Keratinocyte (primary cell): ENCODE measurements at regions not wholly inside any gene's neighbourhood (a gene's known extent, or its start where the extent isn't known, plus 50 kb on each side); places are given as distances from the start of the nearest gene placed in this dataset.

ENCODE experiments used
- DNase-seq: peaks from one replicate; pipeline ENCODE4 v3.0.0-alpha.2; 2011; ENCODE audit warnings: low read depth, missing footprints, low spot score
- FAIRE-seq: peaks from 2 replicates; lab custom pipeline; 2011; peaks lifted over from hg19 to GRCh38; lab: Jason Lieb, UNC
- H2AFZ ChIP-seq: 2 replicates; pipeline ENCODE4 v1.6.0; 2012; ENCODE audit warnings: low read length, control low read depth, inconsistent platforms; ENCODE audit not compliant: control insufficient read depth
- H3K27ac ChIP-seq: 2 replicates; pipeline ENCODE4 v1.5.1; 2011; ENCODE audit warnings: low read length; ENCODE audit not compliant: control insufficient read depth, insufficient read depth
- H3K27me3 ChIP-seq: 3 replicates; pipeline ENCODE4 v1.6.0; 2011; ENCODE audit warnings: low read length; ENCODE audit not compliant: control insufficient read depth, insufficient read depth; ENCODE audit errors: extremely low read depth
- H3K36me3 ChIP-seq, 2 experiments: 2 replicates in 1 of 2; 3 replicates in 1 of 2; pipeline ENCODE4 v1.5.1; 2011; ENCODE audit warnings: low read length in 2 of 2, mild to moderate bottlenecking in 1 of 2; ENCODE audit not compliant: control insufficient read depth in 2 of 2, insufficient read depth in 2 of 2; ENCODE audit errors: extremely low read depth in 1 of 2
- H3K4me1 ChIP-seq: 3 replicates; pipeline ENCODE4 v1.5.1; 2011; ENCODE audit warnings: low read length; ENCODE audit not compliant: control insufficient read depth, insufficient read depth; ENCODE audit errors: extremely low read depth
- H3K4me2 ChIP-seq: 3 replicates; pipeline ENCODE4 v1.6.0; 2011; ENCODE audit warnings: low read depth, low read length; ENCODE audit not compliant: control insufficient read depth, insufficient read depth; ENCODE audit errors: extremely low read depth
- H3K4me3 ChIP-seq, 3 experiments: fragments of 200-600 bp in 1 of 3; sonication (generic) in 1 of 3; 2 replicates in 2 of 3; 3 replicates in 1 of 3; pipeline ENCODE4 v1.5.1; 2011 to 2016; ENCODE audit warnings: low read length in 3 of 3, mild to moderate bottlenecking in 3 of 3, control low read depth in 2 of 3, inconsistent platforms in 1 of 3, low read depth in 1 of 3, mixed read lengths in 1 of 3, mixed run types in 1 of 3, moderate library complexity in 1 of 3; ENCODE audit not compliant: control insufficient read depth in 2 of 3, insufficient read depth in 2 of 3; ENCODE audit errors: extremely low read depth in 1 of 3
- H3K79me2 ChIP-seq: 2 replicates; pipeline ENCODE4 v1.6.0; 2012; ENCODE audit warnings: low read length; ENCODE audit not compliant: control insufficient read depth, insufficient read depth
- H3K9ac ChIP-seq: 3 replicates; pipeline ENCODE4 v1.6.0; 2011; ENCODE audit warnings: low read length; ENCODE audit not compliant: control insufficient read depth, insufficient read depth; ENCODE audit errors: extremely low read depth
- H3K9me1 ChIP-seq: 3 replicates; pipeline ENCODE4 v1.6.0; 2011; ENCODE audit warnings: low read length; ENCODE audit not compliant: control insufficient read depth, insufficient read depth; ENCODE audit errors: extremely low read depth
- H3K9me3 ChIP-seq: 2 replicates; pipeline ENCODE4 v1.5.1; 2012; ENCODE audit warnings: low read depth, low read length; ENCODE audit not compliant: control insufficient read depth
- H4K20me1 ChIP-seq: 3 replicates; pipeline ENCODE4 v1.6.0; 2011; ENCODE audit warnings: low read length; ENCODE audit not compliant: control insufficient read depth, insufficient read depth; ENCODE audit errors: extremely low read depth
- EZH2 ChIP-seq: IDR thresholded peaks from one replicate; pipeline ENCODE4 v1.6.1; 2012; ENCODE audit warnings: inconsistent platforms, mild to moderate bottlenecking, low read length, moderate library complexity
- dilution Hi-C: fragments of 300-500 bp; cut with MboI; formaldehyde crosslinking; loops from one replicate; pipeline ENCODE4 v1.7.0; 2020; ENCODE audit warnings: low sequenced_read_pairs; ENCODE audit not compliant: extremely low pct_ligation_motif_present
- TF ChIP-seq, protein P1 (sequence below), 3 experiments: IDR thresholded peaks in 1 of 3; conservative IDR thresholded peaks in 1 of 3; optimal IDR thresholded peaks in 1 of 3; 2 replicates in 2 of 3; 3 replicates in 1 of 3; pipeline versions ENCODE3 to v1.5.1; 2011; ENCODE audit warnings: low read length in 3 of 3, mild to moderate bottlenecking in 3 of 3, moderate library complexity in 2 of 3, control low read depth in 1 of 3, inconsistent platforms in 1 of 3; ENCODE audit not compliant: insufficient read depth in 2 of 3; ENCODE audit errors: extremely low read depth in 1 of 3

DNA sequence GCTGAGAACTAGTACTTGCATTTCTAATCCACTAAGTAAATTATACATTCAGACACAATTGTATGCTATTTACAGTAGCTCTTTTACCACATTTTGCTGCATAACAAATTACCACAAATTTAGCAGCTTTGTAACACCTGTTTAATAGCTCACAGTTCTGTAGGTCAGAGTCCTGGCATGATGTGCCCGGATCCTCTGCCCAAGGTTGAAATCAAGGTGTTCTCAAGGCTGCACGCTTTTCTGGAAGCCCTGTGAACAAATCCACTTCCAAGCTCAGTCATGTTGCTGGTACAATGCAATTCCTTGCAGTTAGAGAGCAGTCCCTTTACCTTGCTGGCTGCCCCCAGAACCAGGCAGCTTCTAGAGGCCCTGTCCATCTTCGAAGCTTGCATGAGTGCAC, 716.0 kb downstream of the HACE1 start:
- H3K4me3 ChIP-seq = no peak overlapping the region

DNA sequence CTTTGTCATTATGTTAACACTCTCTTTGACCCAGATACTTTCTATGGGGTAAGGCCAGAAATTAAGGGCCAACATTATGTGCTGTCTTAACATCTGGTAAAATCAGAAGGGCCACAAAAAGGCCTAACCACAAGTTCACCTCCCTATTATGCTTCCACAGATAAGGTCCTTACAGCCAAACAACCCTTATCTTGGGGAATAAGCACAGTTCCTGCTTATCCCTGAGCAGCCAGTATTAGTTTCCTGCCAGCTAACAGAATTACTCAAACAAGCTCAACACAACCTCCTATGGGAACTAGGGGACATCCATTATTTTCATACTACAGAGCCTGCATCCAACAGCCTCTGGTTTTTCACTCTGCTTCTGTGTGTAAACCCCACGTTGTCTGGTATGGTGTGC, 724.8 kb downstream of the HACE1 start:
- FAIRE-seq = no peak
- dilution Hi-C loops = no loop called here
- H3K9me3 ChIP-seq = no peaks in the 10 kb centered on the region

More for the DNA sequence above, 716.0 kb downstream of the HACE1 start:
- no peak for DNase-seq
- Histone ChIP-seq H3K27me3 (no peaks in the 10 kb centered on the region), H3K4me1 (no peaks in the 10 kb centered on the region), H3K36me3 (no peaks in the 10 kb centered on the region), H4K20me1 (no peaks in the 10 kb centered on the region), H3K9me1 (no peaks in the 10 kb centered on the region), H2AFZ (no peak overlapping the region), H3K4me2 (no peak overlapping the region), H3K9me3 (no peaks in the 10 kb centered on the region), H3K27ac (no peak overlapping the region), H3K79me2 (no peaks in the 10 kb centered on the region), H3K9ac (no peak overlapping the region)
- TF ChIP-seq EZH2 = no peak
- TF ChIP-seq, protein P1, sequence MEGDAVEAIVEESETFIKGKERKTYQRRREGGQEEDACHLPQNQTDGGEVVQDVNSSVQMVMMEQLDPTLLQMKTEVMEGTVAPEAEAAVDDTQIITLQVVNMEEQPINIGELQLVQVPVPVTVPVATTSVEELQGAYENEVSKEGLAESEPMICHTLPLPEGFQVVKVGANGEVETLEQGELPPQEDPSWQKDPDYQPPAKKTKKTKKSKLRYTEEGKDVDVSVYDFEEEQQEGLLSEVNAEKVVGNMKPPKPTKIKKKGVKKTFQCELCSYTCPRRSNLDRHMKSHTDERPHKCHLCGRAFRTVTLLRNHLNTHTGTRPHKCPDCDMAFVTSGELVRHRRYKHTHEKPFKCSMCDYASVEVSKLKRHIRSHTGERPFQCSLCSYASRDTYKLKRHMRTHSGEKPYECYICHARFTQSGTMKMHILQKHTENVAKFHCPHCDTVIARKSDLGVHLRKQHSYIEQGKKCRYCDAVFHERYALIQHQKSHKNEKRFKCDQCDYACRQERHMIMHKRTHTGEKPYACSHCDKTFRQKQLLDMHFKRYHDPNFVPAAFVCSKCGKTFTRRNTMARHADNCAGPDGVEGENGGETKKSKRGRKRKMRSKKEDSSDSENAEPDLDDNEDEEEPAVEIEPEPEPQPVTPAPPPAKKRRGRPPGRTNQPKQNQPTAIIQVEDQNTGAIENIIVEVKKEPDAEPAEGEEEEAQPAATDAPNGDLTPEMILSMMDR (optimal IDR thresholded peaks at IDR 0.05 in 1 of 3, IDR thresholded peaks at IDR 0.05 in 1 of 3, conservative IDR thresholded peaks at IDR 0.05 in 1 of 3; ENCODE audit: extremely low read depth in 1 of 3, insufficient read depth in 2 of 3, low read length in 3 of 3) = no peak
- dilution Hi-C loops = no loop called here
- FAIRE-seq = no peak

More for the DNA sequence above, 724.8 kb downstream of the HACE1 start:
- TF ChIP-seq, protein P1 (optimal IDR thresholded peaks at IDR 0.05 in 1 of 3, IDR thresholded peaks at IDR 0.05 in 1 of 3, conservative IDR thresholded peaks at IDR 0.05 in 1 of 3; ENCODE audit: extremely low read depth in 1 of 3, insufficient read depth in 2 of 3, low read length in 3 of 3) = no peak
- Histone ChIP-seq H2AFZ (no peak overlapping the region), H3K36me3 (no peaks in the 10 kb centered on the region), H3K27ac (no peak overlapping the region), H3K79me2 (no peaks in the 10 kb centered on the region), H3K27me3 (no peaks in the 10 kb centered on the region), H3K4me1 (no peaks in the 10 kb centered on the region), H3K4me2 (no peak overlapping the region), H4K20me1 (no peaks in the 10 kb centered on the region), H3K4me3 (no peak overlapping the region), H3K9me1 (no peaks in the 10 kb centered on the region), H3K9ac (no peak overlapping the region)
- DNase-seq = no peak
